A673 (cell line): ENCODE measurements at regions not wholly inside any gene's neighbourhood (a gene's known extent, or its start where the extent isn't known, plus 50 kb on each side); places are given as distances from the start of the nearest gene placed in this dataset.

Source experiments
- CTCF ChIP-seq: fragments of 300-800, 200-600 bp; sonication (generic); conservative IDR thresholded peaks from 2 replicates; pipeline ENCODE4 v1.5.1; 2017; ENCODE audit warnings: low read depth, mild to moderate bottlenecking, antibody characterized with exemption, low read length, moderate library complexity, mixed read lengths
- EZH2 ChIP-seq: fragments of 200-600 bp; sonication (generic); IDR thresholded peaks from 2 replicates; pipeline ENCODE4 v1.6.1; 2017; ENCODE audit warnings: borderline replicate concordance, low read depth, mild to moderate bottlenecking, mixed read lengths, antibody characterized with exemption, low read length; ENCODE audit not compliant: poor library complexity, severe bottlenecking

DNA sequence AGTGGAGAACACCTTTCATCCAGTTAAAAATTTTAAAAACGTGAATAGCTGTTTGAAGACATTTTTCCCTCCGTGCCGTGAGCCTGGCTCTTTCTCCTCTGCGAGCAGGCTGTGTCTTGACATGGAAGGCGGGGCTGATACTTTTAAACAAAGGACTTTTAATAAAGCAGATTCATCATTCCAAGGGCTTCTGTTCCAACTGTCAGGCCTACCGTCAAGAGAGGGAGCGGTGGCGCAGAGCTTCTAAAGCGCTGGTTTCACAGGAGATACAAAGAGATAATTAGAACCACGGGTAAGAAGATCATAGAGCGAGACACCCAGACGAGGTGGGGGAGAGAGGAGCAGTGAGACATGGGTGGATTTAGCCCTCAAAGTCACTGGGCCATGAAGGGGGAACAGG, 247.4 kb upstream of the C1orf174 start:
- TF ChIP-seq CTCF (no peak), EZH2 (no peak)
